HK-2 (cell line): ENCODE measurements at regions not wholly inside any gene's neighbourhood (a gene's known extent, or its start where the extent isn't known, plus 50 kb on each side); places are given as distances from the start of the nearest gene placed in this dataset.
"Not testable (repeated sequence)": the region's sequence is repeated elsewhere in the genome, so short reads cannot be mapped to it uniquely, and the experiment has no call there.

Experiments used
- DNase-seq: peaks from one replicate; pipeline ENCODE4 v3.0.0-alpha.2; 2018; ENCODE audit not compliant: unreplicated experiment

DNA sequence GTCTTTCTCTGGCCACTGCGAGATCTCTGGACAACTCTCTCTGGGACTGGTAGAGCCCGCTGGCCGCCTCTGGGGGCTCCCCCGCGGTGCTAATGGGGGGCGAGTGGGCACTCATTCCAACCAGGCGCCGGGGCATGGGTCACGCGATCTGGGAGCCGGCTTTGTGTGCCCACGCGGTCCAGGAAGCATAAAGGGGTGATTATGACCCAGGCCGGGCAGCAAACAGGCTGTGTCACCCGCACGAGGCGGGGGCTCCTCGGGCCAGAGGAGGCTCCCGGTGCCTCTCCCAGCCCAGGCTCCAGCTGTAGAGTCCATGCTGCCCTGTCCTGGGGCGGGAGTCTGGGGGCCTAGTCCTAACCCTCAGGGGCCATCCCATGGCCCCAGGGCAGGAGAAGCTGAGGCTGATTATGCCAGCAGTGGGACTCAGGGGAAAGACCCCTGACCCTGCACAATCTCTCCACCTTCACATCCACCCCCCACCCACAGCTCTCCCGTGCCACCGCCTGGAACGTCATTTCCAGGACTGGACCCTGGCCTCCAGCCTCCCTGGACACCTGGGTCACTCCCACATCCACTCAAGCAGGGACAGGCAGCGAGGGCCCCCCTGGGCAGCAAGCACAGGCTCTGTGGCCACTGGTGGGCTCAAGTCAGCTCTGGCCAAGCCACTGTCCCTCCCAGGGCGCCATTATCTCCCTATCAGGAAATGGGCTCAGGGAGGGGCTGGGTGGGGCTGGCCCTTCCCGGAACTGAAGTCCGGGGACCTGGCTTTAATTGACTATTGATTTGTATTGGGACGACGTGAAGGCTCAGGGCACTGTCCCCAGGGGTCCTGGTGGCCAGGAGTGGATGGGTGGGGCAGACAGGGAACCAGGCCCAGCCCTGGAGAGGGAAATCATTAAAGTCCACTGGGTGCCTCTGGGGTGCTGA is 50.0 kb downstream of the PTPRS start:
- DNase-seq, result no peak

DNA sequence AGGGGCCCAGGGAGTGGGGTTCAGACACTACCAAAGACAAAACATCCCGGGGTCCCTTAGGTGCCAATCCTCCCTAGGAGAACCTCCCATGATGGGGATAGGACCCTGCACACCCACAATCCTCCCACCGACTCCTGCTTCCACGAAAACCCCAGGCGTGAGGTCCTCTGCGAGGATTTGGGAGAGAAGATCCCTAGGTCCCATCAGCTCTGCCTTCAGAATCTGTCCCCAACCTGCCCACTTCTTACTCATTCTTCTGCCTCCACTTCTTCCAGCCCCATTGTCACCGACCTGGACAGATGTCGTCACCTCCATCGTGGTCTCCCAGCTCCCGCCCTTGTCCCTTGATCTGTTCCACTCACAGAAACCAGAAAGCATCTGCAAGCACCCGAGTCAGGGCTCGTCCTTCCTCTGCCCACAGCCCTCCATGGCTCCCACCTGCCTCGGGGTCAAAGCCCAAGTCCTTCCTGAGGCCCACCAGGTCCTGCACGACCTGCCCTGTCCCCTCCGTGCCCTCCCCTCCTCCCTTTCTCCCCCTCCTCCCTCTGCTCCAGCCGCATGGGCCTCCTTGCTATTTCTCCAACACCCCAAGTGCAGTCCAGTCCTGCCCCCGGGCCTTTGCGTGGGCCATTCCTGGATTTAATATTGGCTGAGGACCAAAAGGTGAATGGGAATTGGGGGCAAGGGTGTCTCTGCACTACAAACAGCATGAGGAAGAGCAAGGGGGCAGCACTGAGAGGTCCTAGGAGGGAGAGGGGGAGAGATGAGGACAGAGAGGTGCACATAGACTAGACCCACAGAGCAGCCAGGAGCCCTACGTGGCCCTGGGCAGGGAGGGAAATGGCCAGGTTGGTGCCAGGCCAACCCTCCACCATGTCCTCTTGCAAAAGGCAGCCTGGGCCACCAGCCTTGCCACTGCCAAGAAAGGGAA is 51.3 kb downstream of the PTPRS start:
- no peak for DNase-seq

DNA sequence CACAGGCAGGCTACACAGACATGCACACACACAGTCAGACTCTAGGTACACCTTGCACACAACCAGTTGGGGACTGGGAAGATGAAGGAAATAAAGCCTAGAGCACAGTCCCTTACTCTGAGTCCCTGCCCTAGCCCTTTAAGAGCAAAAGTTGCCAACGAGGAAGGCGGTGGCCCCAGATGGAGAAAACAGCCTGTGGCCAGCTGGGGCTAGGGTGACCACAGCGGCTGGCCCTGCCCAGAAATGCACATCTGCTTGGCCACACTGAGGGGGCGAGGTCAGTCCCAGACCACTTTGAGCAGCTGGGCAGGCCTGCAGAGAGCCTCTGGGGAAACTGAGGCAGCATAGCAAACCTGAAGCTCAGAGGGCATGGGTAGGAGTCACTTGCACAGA is 52.3 kb downstream of the PTPRS start:
- no peak for DNase-seq

DNA sequence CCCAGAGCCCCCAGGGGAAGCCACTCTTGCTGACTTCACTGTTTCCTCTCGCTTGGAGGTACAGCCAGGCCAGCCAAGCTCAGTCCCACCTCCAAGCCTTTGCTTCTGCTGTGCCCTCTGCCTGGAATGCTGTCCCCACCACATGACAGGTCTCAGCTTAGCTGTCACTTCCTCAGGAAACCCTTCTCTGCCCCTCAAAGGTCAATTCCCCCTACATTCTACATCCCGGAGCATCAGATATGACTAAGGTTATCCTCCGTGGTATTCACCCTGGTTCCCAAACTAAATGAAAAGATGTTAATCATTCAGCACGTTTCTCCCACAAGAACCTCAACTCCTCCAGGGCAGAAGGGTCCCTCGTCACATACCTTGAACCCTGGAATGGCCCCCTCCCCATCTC is 53.5 kb downstream of the PTPRS start:
- no peak for DNase-seq

DNA sequence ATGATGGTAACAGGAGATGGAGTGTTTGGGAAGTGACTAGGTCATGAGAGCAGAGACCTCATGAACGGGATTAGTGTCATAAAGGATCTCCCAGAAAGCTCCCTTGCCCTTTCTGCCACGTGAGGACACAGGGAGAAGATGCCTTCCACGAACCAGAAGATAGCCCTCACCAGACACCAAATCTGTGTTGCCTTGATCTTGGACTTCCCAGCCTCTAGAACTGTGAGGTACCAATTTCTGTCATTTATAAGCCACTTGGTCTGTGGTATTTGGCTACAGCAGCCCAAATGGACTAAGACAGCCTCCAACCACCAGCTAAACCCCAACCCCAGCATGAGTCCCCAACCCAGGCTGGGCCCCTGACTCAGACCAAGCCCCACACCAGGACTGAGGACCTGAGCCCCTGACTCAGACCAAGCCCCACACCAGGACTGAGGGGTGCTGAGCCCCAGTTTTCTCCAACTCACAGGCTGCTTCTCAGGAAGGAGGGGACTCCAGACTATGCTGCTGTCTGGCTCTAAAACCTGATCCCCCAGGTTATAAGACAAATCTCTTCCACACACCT is 54.1 kb downstream of the PTPRS start:
- no peak for DNase-seq

DNA sequence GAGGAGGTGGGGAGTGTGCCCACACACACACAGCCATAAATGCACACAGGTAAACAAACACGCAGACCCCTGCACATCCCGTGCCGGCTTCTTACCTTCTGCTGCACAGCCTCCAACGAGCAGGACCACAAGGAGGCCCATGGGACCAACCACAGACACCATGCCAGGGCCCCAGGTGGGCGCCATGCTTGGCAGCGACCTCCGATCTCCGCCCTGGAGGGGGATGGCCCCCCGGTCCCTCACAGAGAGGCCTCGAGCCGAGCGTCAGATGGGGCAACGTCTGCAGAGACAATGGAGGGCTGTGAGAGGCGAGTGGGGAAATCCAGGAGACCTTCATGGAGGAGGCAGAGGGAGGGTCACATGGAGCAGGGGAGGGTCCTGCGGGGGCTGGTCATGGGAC is 54.7 kb downstream of the PTPRS start:
- DNase-seq, result no peak

DNA sequence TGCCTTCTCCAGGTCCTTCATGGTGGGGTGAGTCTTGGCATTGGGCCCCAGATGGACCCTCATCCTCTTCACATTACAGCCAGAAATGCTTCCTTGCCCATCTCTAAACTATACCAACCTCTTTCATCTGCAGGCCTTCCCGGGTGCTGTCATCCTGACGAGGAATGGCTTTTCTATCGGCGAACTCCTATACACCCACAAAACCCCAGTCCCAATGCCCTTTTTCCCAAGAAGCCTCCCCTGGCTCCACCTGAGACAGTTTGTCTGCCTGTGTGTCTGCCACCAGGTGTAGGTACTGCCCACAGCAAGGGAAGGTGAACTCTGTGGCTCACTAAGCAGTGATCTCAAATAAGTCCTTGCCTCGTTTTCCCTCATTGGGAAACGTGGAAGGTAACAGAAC is 55.3 kb downstream of the PTPRS start:
- no peak for DNase-seq

DNA sequence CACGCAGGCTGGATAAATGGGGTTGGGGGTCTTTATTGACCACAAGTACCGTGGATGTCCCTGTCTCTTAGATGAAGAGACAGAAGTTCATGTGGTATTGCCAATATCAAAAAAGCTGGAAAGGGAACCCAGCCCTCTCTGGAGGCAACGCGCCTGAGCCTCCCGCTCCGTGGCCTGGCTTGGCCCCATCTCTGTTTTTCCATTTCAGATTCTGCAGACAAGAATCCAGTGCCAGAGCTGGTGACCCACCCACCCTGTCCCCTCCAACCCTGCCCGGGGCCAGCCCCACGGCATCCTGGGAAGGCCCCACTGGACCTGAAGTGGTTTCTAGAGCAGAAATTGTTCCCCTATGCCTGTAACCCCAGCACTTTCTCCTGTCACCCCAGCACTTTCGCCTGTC is 57.7 kb downstream of the PTPRS start:
- DNase-seq, result no peak

DNA sequence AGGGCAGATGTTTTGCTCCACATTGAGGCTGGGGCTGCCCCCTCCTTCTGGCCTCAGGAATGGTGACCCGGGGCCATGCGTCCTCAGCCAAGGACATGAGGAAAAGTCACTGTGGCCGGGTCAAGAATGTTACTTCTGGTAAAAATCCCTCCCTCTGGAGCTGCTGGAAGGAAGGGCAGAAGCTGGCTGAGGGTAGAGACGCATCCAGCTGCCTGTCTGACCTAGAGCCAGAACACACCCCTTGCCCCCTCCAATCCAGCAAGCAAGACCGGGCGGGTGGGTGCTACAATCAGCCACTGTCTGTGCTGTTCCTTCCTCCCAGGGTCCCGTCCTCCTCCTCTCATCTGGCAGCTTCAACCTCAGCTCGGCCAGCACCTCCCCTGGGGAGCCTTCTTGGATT is 59.0 kb downstream of the PTPRS start:
- DNase-seq, result no peak

DNA sequence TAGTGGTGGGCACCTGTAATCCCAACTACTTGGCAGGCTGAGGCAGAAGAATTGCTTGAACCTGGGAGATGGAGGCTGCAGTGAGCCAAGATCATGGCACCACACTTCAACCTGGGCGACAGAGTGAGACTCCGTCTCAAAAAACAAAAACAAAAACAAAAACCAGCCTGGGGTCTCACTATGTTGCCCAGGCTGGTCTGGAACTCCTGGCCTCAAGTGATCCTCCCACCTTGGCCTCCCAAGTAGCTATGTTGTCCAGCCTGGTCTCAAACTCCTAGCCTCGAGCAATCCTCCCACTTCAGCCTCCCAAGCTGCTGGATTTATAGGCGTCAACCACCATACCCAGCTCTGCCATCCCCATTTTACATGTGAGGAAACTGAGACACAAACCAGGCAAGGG is 64.9 kb downstream of the PTPRS start:
- DNase-seq, result not testable (repeated sequence)

DNA sequence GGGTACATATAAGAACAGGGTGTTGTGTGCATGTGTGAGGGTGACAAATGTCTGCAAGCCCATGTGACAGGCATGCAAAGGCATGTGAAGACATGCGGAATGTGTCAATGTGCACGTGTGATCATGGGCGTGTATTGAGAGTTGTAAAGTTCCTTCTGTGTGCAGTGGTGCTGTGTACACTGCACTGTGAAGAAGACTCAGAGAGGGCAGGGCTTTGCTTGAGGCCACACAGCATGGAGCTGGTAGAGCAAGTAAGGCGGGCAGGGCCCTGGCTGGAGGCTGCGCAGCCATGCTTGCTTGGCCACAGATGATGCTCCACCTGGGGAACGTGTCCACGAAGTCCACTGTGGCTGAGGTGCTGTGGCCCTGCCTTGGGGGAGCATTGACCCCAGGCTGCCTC is 66.8 kb downstream of the PTPRS start:
- no peak for DNase-seq

DNA sequence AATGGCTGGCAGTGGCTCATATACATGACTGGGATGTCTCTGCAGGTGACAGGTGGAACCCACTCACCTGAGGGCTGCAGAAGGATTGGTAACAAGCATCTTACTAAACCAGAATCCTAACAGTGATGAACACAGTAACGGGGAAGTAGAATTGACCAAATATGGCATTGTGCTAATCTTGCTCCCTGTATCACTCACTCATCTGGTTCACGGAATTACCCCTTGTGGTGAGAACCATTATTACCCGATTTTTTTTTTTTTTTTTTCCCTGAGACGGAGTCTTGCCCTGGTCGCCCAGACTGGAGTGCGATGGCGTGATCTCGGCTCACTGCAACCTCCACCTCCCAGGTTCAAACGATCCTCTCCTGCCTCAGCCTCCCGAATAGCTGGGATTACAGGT is 69.5 kb downstream of the PTPRS start:
- DNase-seq, result no peak

DNA sequence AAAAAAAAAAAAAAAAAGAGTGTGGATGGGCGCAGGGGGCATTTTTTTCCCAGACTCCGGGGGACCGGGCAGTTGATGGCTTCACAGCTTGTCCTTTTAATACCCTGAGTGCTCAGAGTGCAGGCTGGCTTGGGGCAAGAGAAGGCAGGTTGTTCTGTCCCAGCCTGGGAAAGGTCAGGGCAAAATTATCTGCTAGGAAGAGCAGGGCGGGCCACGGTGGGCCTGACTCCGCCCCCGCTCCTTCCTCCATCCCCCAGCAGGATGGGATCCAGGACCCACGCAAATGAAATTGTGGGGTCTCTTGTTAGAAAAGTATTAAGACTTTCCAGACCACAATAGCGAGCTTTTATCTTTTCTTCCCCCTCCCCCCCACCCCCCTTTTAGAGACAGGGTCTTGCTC is 70.7 kb downstream of the PTPRS start:
- no peak for DNase-seq

DNA sequence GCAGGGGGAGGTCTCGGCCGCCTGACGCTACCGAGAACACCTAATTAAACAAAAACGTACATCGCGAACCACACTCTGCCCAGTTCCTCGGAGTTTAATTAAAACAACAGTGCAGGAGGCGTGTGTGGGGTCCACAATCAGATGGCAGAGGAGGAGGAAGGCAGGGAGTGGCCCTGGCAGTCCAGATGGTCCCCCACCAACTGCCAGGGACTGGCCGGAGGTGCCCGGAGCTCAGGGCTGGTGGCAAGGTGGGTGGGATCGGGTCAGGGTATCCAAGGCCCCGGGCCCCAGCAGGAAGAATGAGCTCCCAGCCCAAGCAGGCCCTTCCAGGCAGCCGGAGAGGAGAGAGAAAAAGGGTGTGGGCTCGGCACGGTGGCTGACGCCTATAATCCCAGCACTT is 71.3 kb downstream of the PTPRS start:
- DNase-seq, result no peak

DNA sequence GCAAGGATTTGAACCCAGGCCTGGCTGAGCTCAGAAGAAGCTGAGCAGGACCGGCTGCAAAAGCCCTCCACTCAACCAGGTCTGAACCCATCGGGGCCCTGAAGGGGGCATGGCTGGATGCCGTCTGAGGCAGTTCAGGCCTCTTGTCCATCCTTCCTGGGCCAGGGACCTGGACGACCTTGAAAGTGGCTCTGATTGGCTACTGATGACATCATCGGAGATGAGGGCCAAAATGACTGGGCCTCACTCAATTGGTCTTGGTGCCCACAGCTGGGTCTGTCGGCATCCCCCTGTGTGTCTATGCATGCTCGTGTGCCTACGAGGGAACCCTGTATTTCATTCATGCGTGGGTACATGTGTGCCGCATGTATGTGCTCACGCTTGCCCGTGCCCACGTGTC is 71.8 kb downstream of the PTPRS start:
- no peak for DNase-seq

DNA sequence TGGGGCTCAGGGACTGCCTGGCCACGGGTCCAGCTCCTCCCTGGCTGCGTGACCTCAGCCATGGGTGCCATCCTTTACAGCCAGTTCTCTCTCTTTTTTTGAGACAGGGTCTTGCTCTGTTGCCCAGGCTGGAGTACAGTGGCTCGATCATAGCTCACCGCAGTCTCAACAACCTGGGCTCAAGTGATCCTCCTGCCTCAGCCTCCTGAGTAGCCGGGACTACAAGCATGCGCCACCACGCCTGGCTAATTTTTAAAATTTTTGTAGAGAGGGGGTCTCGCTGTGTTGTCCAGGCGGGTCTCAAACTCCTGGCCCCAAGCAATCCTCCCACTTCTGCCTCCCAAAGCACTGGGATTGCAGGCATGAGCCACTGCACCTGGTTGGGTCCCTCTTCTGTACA is 75.4 kb downstream of the PTPRS start:
- no peak for DNase-seq

DNA sequence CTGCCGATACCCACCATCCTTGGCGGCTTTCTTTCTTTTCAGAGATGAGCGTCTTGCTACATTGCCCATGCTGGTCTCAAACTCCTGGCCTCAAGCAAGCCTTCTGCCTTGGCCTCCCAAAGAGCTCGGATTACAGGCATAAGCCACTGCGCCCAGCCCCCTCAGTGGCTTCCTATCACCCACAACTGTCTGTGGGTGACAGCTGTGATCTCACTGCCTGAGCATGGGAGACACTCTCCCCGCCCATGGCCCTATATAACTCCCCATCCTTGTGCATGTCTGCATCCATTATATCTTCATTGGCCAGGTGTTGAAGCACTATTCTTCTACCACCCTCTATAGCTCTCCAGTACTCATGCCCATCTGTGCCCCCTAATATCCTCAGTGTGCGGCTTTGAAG is 76.2 kb downstream of the PTPRS start:
- no peak for DNase-seq

DNA sequence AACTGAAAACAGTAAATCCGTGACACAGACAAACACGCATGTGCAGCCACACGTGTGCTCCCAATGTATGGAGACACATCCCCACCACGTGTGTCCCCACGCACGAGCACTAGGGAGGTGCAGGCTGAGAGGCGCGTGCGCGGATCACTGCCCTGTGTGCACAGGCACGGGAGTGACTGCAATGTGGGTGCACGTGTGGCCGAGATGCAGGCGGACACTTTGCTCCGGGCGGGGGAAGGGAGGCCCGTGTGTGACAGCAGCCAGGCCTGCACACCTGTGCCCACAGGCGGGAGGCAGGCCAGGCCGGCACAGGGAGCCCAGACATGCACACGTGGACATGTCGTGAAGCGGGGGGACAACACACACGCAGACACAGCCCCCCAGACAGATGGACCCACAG is 77.0 kb downstream of the PTPRS start:
- DNase-seq, result no peak

DNA sequence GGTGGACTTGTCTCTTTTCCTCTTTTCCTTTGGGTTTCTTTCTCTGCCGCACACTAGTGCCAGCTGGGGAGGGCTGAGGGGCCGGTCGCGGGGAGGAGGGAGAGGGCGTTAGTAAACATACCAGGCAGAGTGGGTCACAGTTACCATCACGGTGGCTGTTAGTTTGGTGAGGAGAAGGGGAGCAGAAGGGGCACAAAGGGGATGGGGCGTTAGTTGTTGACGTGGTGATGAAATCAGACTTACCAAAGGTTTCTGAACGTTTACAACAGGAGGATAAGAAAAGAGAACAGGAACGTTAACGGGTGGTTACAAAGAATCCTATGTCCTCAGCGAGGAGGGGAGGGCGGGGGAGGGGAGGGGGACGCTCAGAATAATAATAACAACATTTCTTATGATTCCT is 77.9 kb downstream of the PTPRS start:
- no peak for DNase-seq

DNA sequence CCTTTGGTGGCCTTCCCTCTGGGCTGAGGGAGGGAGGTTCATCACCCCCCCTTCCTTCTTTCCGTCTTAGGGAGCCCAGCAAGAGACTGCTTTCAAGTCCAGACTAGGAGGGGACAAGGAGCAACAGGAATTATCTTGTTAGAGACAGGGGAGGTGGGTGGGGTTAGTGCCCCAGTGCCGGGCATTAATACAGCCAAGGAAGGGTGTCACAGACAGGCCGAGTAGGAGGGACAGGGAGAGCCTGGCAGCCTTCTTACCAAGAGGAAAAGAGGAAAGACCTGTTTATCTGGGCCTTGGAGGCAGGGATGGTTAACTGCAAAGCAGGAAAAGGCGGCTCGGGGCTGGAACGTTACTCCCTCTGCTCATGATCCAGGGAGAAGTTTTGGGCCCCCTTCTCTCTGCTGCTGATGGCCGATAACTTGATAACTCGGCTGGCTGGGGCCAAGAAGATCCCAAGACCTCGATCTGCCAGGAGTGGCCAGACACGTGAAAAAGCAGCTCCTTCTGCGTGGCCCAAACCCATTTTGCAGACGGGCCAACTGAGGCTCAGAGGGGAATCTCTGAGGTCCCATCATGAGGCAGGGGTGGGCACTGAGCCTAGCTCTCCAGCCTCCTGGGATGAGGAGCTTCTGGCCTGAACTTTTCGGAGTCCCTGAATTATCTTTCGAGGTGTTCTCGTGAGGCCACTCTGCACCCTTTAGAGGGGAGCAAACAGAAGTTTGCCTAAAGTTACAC is 79.3 kb downstream of the PTPRS start:
- DNase-seq, result no peak

DNA sequence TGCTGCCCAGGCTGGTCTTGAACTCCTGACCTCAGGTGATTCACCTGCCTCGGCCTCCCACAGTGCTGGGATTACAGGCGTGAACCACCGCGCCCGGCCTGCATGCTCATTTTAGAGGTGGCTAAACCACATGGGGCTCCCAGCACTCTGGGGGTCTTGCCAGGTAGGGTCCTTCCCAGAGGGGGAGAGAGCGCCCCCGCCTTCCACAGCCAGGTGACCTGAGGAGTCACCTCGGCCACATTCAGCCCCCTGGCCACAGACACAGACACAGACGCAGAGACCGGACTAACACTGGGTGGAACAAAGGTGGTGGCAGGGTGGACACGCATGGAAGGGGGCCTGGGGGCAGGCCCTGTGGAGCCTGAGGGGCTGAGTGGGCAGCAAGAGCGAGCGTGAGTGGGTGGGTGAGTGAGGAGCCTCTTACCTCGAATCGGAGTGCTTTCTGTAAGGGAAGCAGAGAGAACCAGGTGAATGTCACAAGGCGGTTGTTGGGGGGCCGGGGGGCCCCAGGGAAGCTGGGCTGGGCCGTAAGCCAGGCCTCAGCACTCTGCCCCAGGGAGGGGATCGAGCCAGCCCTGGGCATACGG is 80.1 kb downstream of the PTPRS start:
- DNase-seq, result no peak

DNA sequence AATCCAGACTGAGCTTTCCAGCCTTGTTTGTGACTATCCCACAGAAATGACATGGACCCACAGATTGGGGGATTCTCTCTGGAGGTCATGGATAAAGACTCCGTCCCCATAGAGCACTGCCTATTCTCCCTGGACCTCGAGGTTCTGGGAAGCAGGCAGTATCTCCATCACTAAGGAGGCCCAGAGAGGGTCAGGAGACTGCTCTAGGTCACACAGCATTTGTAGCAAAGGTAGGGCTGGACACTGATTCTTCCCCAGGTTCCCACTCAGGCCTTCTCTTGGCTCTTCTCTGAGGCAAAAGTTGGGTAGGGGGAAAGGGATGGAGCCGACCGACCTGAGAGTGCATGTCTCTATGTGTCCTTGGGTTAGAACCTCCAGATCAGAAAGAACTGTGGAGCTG is 80.9 kb downstream of the PTPRS start:
- DNase-seq, result no peak
